Thyroid gland (tissue), 4 donors: ENCODE measurements at regions not wholly inside any gene's neighbourhood (a gene's known extent, or its start where the extent isn't known, plus 50 kb on each side); places are given as distances from the start of the nearest gene placed in this dataset.

ENCODE experiments used
- CTCF ChIP-seq, 6 experiments: fragments of 200-600 bp in 3 of 6; fragments of 450-650 bp in 3 of 6; sonication (generic) in 3 of 6; IDR thresholded peaks; one replicate each; pipeline ENCODE4 v1.5.1; 2016 to 2019; ENCODE audit warnings: antibody characterized with exemption in 6 of 6, mild to moderate bottlenecking in 2 of 6, inconsistent platforms in 1 of 6, moderate library complexity in 1 of 6
- POLR2A ChIP-seq, 2 donors: fragments of 450-650 bp; IDR thresholded peaks; one replicate each; pipeline ENCODE4 v1.6.1; 2017; ENCODE audit warnings: antibody characterized with exemption in 2 of 2, mild to moderate bottlenecking in 2 of 2, moderate library complexity in 1 of 2

GRCh38 chr3:127059072-127059471, 76.2 kb downstream of the PLXNA1 start:
- TF ChIP-seq CTCF (IDR thresholded peaks at IDR 0.05) (no peak), POLR2A (IDR thresholded peaks at IDR 0.05) (no peak)
